K562 (cell line): ENCODE measurements at regions not wholly inside any gene's neighbourhood (a gene's known extent, or its start where the extent isn't known, plus 50 kb on each side); places are given as distances from the start of the nearest gene placed in this dataset.

ENCODE experiments used
- ATAC-seq: fragments of 200-7000 bp; cut with Tn5 transposase; 3 replicates; pipeline ENCODE4 v1.9.1; 2020; ENCODE audit warnings: moderate library complexity
- BruUV-seq: library from RNA; stranded (reverse); fragments of 400-500 nt; replicated peaks from 2 replicates; lab custom pipeline; 2021; lab: Mats Ljungman, UMichigan
- CTCF ChIA-PET: fragments of 300-600 bp; formaldehyde crosslinking; extraction: SDS; loops from one replicate; lab custom pipeline; 2021; ENCODE audit warnings: low intra/inter-chr PET ratio; lab: Yijun Ruan, JAX
- POLR2A ChIA-PET: fragments of 300-600, 350-650 bp; sonication (Branson Sonifier 250); formaldehyde crosslinking; extraction: SDS; loops from one replicate; lab custom pipeline; 2021; ENCODE audit warnings: antibody characterized with exemption, inconsistent platforms; lab: Yijun Ruan, JAX
- DNase-seq, 4 experiments: peaks; one replicate each; pipeline versions ENCODE4 v3.0.0 to v3.0.0-alpha.2; 2011 to 2018; ENCODE audit warnings: low spot score in 3 of 4, mixed read lengths in 3 of 4; ENCODE audit errors: extremely low read depth in 1 of 4
- FAIRE-seq: peaks from 2 replicates; lab custom pipeline; 2011; peaks lifted over from hg19 to GRCh38; lab: Jason Lieb, UNC
- H2AFZ ChIP-seq: 2 replicates; pipeline ENCODE4 v1.6.0; 2011; ENCODE audit warnings: low read depth, low read length, control low read depth, inconsistent platforms
- H3K27ac ChIP-seq: fragments of 200-600 bp; 3 replicates; pipeline ENCODE4 v1.8.0; 2011; ENCODE audit warnings: low read depth, mild to moderate bottlenecking, control low read depth, inconsistent platforms, low read length, moderate library complexity, mixed read lengths; ENCODE audit errors: extremely low read depth
- H3K27me3 ChIP-seq, 2 experiments: fragments of 300-600 bp in 1 of 2; 2 replicates in 1 of 2; 3 replicates in 1 of 2; pipeline versions ENCODE4 v1.6.0 to v1.8.0; 2011; ENCODE audit warnings: inconsistent platforms in 2 of 2, low read length in 2 of 2, mild to moderate bottlenecking in 1 of 2, mixed read lengths in 1 of 2, moderate library complexity in 1 of 2; ENCODE audit not compliant: control insufficient read depth in 2 of 2, insufficient read depth in 2 of 2
- H3K36me3 ChIP-seq: fragments of 300-600 bp; 3 replicates; pipeline ENCODE4 v1.8.0; 2011; ENCODE audit warnings: mild to moderate bottlenecking, low read length, inconsistent platforms; ENCODE audit not compliant: control insufficient read depth, insufficient read depth
- H3K4me1 ChIP-seq, 2 experiments: fragments of 200-600 bp in 1 of 2; replicated peaks in 1 of 2; 2 replicates in 1 of 2; 3 replicates in 1 of 2; pipeline versions ENCODE4 v1.5.1 to v1.8.0; 2011; ENCODE audit warnings: inconsistent platforms in 2 of 2, low read length in 2 of 2, mild to moderate bottlenecking in 1 of 2, mixed read lengths in 1 of 2, moderate library complexity in 1 of 2; ENCODE audit not compliant: control insufficient read depth in 2 of 2, insufficient read depth in 2 of 2
- H3K4me2 ChIP-seq: 2 replicates; pipeline ENCODE4 v1.6.1; 2011; ENCODE audit warnings: low read length, control low read depth, inconsistent platforms, mixed read lengths; ENCODE audit not compliant: insufficient read depth
- H3K4me3 ChIP-seq: fragments of 200-600 bp; sonication (generic), shearing (Covaris generic); 2 replicates; pipeline ENCODE4 v1.5.1; 2016; ENCODE audit warnings: control low read depth, inconsistent platforms
- H3K79me2 ChIP-seq: fragments of 200-600 bp; 3 replicates; pipeline ENCODE4 v1.8.0; 2011; ENCODE audit warnings: low read length, inconsistent platforms; ENCODE audit not compliant: control insufficient read depth, insufficient read depth
- H3K9ac ChIP-seq, 2 experiments: 2 replicates each; pipeline versions ENCODE4 v1.6.0 to v1.6.1; 2011; ENCODE audit warnings: low read depth in 2 of 2, low read length in 2 of 2, control low read depth in 1 of 2, inconsistent platforms in 1 of 2, mild to moderate bottlenecking in 1 of 2, mixed read lengths in 1 of 2; ENCODE audit not compliant: insufficient read depth in 1 of 2
- H3K9me1 ChIP-seq: one replicate; pipeline ENCODE4 v1.6.0; 2011; ENCODE audit warnings: inconsistent platforms, mild to moderate bottlenecking, low read length, moderate library complexity; ENCODE audit not compliant: control insufficient read depth, insufficient read depth
- H3K9me3 ChIP-seq: replicated peaks from 2 replicates; pipeline ENCODE4 v1.5.1; 2011; ENCODE audit warnings: low read depth, low read length, inconsistent platforms; ENCODE audit not compliant: control insufficient read depth, insufficient read depth
- H4K20me1 ChIP-seq: replicated peaks from 2 replicates; pipeline ENCODE4 v1.6.1; 2011; ENCODE audit warnings: low read length, inconsistent platforms, mixed read lengths; ENCODE audit not compliant: control insufficient read depth, insufficient read depth
- ETS1 ChIP-seq: conservative IDR thresholded peaks from 2 replicates; pipeline ENCODE4 v1.6.1; 2011; ENCODE audit warnings: low read depth, mild to moderate bottlenecking, low read length; ENCODE audit not compliant: control insufficient read depth
- HDAC1 ChIP-seq, 2 experiments: fragments of 450-650 bp; IDR thresholded peaks; 2 replicates each; pipeline ENCODE4 v1.6.1; 2016 to 2017; ENCODE audit warnings: inconsistent platforms in 1 of 2, mild to moderate bottlenecking in 1 of 2, moderate library complexity in 1 of 2
- NCOA1 ChIP-seq: fragments of 450-650 bp; IDR thresholded peaks from 2 replicates; pipeline ENCODE4 v1.6.1; 2016; ENCODE audit warnings: low read depth
- PHF21A ChIP-seq: fragments of 450-650 bp; IDR thresholded peaks from 2 replicates; pipeline ENCODE4 v1.6.1; 2017; ENCODE audit warnings: low read depth, borderline replicate concordance
- ZBTB11 ChIP-seq, 3 experiments: fragments of 200-800 bp in 1 of 3; fragments of 250-450 bp in 1 of 3; fragments of 450-650 bp in 1 of 3; sonication (Bioruptor Pico) in 1 of 3; sonication (Bioruptor generic) in 1 of 3; formaldehyde crosslinking in 1 of 3; IDR thresholded peaks; 2 replicates each; pipeline versions ENCODE4 v1.6.1 to v1.8.0; 2016 to 2022; ENCODE audit warnings: mild to moderate bottlenecking in 2 of 3, missing genetic modification characterization in 2 of 3, missing compliant biosample characterization in 1 of 3, moderate library complexity in 1 of 3
- ZNF79 ChIP-seq: fragments of 250-450 bp; sonication (Bioruptor Pico); IDR thresholded peaks from 2 replicates; pipeline ENCODE4 v1.4.0; 2020; ENCODE audit warnings: low read depth, mild to moderate bottlenecking, moderate library complexity
- WGBS: fragments of 100-300 bp; shearing (Covaris generic); methylation state at CpG from one replicate; pipeline ENCODE4 v1.1.6; 2016; ENCODE audit warnings: low coverage, mixed read lengths; ENCODE audit not compliant: insufficient coverage; ENCODE audit errors: missing lambda C conversion rate; 5-methylcytosine and 5-hydroxymethylcytosine counted together
- in situ Hi-C: fragments of 300-500 bp; cut with MboI; formaldehyde crosslinking; loops from 4 replicates; pipeline ENCODE4 v1.15.0; 2018; ENCODE audit warnings: inconsistent platforms, mixed read lengths
- intact Hi-C: fragments of 100-400 bp; cut with micrococcal nuclease; formaldehyde crosslinking; loops from 2 replicates; pipeline ENCODE4 v1.14.2; 2022
- TF ChIP-seq, protein P1 (sequence below): sonication (generic); formaldehyde crosslinking; IDR thresholded peaks from 2 replicates; pipeline ENCODE4 v1.8.0; 2023; ENCODE audit warnings: mild to moderate bottlenecking, missing genetic modification reagents
- TF ChIP-seq, protein P2 (sequence below): sonication (generic); formaldehyde crosslinking; IDR thresholded peaks from 2 replicates; pipeline ENCODE4 v1.8.1; 2023; ENCODE audit warnings: mild to moderate bottlenecking, missing genetic modification reagents, moderate library complexity

DNA sequence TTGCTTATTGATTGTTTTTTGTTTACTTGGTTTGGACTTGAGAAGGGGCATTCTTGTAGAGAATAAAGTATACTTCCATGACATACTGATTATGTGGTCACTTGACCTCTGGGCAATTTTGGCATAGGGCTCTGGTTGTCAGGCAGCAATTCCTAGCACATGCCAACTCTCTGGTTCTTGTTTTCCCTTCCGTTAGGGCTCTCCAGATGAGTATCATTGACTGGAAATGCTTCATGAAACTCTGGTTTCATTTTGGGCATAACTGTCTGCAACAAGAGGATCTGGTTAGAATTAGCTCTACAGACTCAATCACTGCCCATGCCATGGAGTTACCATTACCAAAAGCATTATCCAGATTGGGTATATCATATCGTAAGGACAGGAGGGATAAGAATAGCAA, 1057.9 kb downstream of the FAT4 start (continued):
- no peak for TF ChIP-seq ZNF79 (CRISPR knock-in tag)

DNA sequence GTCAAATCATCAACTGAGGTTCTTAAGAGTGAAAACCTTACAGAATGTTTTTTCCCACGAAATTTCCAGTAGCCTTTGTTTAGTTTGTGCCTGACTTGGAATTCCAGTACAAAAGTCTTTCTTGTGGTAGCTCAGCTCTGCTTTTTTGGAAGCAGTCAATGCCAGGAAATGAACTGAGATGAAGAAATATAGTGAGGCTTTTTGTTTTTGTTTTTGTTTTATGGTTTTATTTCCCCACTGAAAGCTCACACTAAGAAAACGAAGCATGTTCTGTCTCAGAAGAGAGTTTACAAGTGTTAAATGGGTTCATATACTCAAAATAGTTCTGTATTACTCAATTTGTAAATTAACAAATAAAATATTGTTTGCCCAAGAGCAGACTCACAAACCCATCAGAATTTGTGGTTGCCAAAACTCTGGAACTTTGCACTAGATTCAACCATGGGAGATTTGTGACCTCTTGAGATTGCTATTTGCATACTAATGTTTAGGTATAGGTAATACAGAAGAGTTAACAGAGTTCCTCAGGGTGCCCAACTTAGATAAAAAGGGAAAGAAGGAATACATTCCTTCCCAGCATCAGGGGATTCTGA, 1060.8 kb downstream of the FAT4 start:
- no peaks in the 10 kb centered on the region for H3K27me3 ChIP-seq
- no peak overlapping the region for H3K27ac ChIP-seq
- ATAC-seq (no peak), FAIRE-seq (no peak), DNase-seq (no peak)
- no peaks in the 10 kb centered on the region for H3K9me1 ChIP-seq
- H3K36me3 ChIP-seq, result no peaks in the 10 kb centered on the region
- in situ Hi-C loops (no loop called here), intact Hi-C loops (no loop called here)
- no peak overlapping the region for H3K4me2 ChIP-seq
- no peak overlapping the region for H2AFZ ChIP-seq
- POLR2A ChIA-PET, result no interaction called here
- TF ChIP-seq ZBTB11 (CRISPR knock-in tag; IDR thresholded peaks at IDR 0.05) (no peak), PHF21A (no peak), NCOA1 (no peak), HDAC1 (IDR thresholded peaks at IDR 0.05) (no peak), ETS1 (no peak)
- TF ChIP-seq, protein P1, sequence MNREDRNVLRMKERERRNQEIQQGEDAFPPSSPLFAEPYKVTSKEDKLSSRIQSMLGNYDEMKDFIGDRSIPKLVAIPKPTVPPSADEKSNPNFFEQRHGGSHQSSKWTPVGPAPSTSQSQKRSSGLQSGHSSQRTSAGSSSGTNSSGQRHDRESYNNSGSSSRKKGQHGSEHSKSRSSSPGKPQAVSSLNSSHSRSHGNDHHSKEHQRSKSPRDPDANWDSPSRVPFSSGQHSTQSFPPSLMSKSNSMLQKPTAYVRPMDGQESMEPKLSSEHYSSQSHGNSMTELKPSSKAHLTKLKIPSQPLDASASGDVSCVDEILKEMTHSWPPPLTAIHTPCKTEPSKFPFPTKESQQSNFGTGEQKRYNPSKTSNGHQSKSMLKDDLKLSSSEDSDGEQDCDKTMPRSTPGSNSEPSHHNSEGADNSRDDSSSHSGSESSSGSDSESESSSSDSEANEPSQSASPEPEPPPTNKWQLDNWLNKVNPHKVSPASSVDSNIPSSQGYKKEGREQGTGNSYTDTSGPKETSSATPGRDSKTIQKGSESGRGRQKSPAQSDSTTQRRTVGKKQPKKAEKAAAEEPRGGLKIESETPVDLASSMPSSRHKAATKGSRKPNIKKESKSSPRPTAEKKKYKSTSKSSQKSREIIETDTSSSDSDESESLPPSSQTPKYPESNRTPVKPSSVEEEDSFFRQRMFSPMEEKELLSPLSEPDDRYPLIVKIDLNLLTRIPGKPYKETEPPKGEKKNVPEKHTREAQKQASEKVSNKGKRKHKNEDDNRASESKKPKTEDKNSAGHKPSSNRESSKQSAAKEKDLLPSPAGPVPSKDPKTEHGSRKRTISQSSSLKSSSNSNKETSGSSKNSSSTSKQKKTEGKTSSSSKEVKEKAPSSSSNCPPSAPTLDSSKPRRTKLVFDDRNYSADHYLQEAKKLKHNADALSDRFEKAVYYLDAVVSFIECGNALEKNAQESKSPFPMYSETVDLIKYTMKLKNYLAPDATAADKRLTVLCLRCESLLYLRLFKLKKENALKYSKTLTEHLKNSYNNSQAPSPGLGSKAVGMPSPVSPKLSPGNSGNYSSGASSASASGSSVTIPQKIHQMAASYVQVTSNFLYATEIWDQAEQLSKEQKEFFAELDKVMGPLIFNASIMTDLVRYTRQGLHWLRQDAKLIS (CRISPR knock-in tag), result no peak
- TF ChIP-seq, protein P2, sequence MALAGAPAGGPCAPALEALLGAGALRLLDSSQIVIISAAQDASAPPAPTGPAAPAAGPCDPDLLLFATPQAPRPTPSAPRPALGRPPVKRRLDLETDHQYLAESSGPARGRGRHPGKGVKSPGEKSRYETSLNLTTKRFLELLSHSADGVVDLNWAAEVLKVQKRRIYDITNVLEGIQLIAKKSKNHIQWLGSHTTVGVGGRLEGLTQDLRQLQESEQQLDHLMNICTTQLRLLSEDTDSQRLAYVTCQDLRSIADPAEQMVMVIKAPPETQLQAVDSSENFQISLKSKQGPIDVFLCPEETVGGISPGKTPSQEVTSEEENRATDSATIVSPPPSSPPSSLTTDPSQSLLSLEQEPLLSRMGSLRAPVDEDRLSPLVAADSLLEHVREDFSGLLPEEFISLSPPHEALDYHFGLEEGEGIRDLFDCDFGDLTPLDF (CRISPR knock-in tag), result no peak
- H3K9me3 ChIP-seq, result no peaks in the 10 kb centered on the region
- CTCF ChIA-PET, result no interaction called here
- H4K20me1 ChIP-seq, result no peaks in the 10 kb centered on the region
- H3K4me3 ChIP-seq, result no peak overlapping the region
- BruUV-seq, result no TSS peak
- H3K79me2 ChIP-seq, result no peaks in the 10 kb centered on the region
- no peaks in the 10 kb centered on the region for H3K4me1 ChIP-seq
- H3K9ac ChIP-seq, result no peak overlapping the region
- WGBS, result 0% methylated on average over 2 of the region's 2 CpGs
